OCI-LY1 (cell line): ENCODE measurements at regions not wholly inside any gene's neighbourhood (a gene's known extent, or its start where the extent isn't known, plus 50 kb on each side); places are given as distances from the start of the nearest gene placed in this dataset.

Source experiments
- CTCF ChIP-seq: fragments of 200-600 bp; sonication (generic), shearing (Covaris generic); IDR thresholded peaks from 2 replicates; pipeline ENCODE4 v1.5.1; 2017; ENCODE audit warnings: mild to moderate bottlenecking, antibody characterized with exemption, low read length, moderate library complexity, mixed read lengths
- EZH2 ChIP-seq: fragments of 200-600 bp; sonication (generic), shearing (Covaris generic); IDR thresholded peaks from 2 replicates; pipeline ENCODE4 v1.8.0; 2017; ENCODE audit warnings: borderline replicate concordance, mixed run types, mild to moderate bottlenecking, antibody characterized with exemption, low read length, moderate library complexity, mixed read lengths

GRCh38 chr1:200336101-200336845 lies 73.6 kb downstream of the ZNF281 start:
- TF ChIP-seq CTCF = no peak
- no peak for TF ChIP-seq EZH2
